DMS 273 treated with DMSO at 0.1 percent for 48 hours (cell line): ENCODE measurements at regions not wholly inside any gene's neighbourhood (a gene's known extent, or its start where the extent isn't known, plus 50 kb on each side); places are given as distances from the start of the nearest gene placed in this dataset.

Experiments used
- DNase-seq: peaks from one replicate; lab custom pipeline; 2025; lab: John Stamatoyannopoulos, UW

- DNase-seq = no peak
Measured at GRCh38 chr2:129751409-129751808, 228.1 kb upstream of the RAB6C start.

DNA sequence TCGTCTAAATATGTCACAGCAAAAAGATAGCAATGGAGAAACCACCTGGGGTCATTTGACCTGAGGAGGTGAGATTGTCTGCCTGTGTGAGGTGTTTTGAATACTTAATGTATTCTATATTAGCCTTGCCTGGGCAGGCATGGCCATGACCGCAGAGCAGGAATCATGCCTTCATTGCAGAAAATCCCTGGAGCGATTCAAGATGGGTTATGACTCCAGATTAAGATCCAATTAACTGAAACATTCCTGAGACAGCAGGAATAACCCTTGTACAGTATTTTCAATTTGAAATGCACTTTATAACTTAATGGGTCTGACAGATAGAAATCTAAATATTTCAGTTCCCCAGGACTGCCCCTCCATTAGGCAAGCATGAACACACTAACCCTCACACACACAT is 227.3 kb upstream of the RAB6C start:
- no peak for DNase-seq

DNA sequence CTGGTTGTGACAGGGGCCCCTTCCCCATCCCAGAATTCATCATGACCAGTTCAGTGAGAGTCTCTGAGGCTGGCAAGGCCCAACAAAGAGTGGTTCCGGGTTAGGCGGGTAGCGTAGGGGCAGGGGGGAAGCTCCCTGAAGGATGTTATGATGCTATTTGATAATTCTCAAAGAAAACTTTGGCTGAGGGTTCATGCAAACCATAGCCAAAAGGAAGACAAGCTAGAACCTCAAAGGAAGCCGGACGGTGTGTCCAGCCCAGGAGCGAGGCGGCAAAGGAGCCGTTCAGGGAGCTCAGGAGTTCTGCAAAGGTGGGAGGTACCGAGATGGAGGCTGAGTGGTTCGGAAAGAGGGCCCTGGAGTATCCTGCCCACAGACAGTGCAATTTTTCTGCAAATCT is 226.8 kb upstream of the RAB6C start:
- no peak for DNase-seq

- no peak for DNase-seq
Measured at GRCh38 chr2:129753261-129753660, 226.2 kb upstream of the RAB6C start.

DNA sequence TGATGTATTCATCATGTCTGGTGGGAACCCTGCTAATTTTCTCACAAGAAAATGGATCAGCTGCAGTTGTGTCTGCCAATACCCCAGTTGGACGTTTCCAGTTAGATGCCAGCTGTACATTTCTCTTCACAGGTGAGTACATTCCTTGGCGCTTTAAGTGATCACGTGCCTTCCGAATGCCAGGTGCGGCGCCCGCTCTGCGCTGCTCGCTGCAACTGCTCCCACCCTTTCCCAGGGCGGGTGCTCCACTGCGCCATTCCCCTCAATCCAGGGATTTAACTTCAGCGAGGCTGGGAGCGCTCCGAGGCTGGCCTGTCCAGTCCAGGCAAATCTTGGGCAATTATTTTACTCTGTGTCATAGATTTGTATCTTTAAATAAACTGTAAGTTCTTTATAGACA is 225.0 kb upstream of the RAB6C start:
- DNase-seq = no peak

DNA sequence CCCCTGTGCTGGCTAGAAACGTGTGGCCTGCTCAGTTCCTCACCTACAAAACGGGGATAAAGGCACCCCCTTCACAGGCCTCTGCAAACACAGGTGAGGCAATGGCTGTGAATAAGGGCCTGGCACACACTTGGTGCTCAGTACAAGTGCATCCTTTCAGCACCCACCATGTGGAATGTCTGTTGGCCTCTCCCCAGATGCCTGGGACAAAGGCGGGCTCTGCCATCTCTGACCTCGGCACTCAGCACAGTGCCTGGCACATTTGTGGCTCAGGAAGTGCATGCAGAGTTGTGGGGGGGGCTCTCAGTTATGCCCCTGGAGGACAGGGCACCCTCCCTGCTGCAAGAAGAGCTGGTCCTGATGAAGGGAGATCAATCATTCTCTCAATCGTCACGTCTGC is 224.6 kb upstream of the RAB6C start:
- DNase-seq = no peak

DNA sequence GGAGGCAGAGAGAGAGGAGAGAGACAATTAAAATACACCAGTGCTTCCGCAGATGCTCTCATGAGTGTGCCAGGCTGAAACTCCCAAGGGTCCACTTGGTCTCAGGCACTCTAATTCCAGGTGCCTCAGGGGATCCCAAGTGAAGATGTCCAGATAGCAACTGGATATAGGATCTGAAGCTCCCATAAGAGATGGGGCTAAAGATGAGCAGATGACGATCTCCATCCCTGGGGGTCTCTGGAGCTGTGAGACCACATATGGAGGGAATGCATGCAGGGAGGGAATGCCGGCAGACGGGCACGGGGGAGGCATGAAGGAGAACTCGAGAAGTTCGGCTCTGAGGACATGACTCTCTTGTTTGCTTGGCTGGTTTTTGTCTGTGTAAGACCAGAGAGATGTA is 223.7 kb upstream of the RAB6C start:
- no peak for DNase-seq

DNA sequence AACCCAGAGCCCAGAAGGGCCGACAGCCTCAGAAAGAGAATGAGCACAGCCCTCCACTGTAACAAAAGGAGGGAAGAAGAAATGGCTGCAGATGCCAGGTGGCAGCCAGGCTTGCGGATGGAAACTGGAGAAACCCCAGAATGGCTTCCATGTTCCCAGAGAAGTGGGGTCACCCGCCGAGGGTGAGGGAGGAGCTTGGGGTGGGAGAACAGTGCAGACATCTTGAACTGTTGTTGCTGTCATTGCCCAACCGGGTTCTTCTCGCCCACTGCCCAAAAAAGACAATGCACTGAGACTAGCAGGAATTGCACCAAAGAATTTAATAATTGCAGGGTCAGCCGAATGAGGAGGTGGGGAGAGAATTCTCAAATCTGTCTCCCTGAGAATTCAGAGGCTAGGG is 223.2 kb upstream of the RAB6C start:
- DNase-seq = no peak

- DNase-seq = no peak
Measured at GRCh38 chr2:129757366-129757914, 222.0 kb upstream of the RAB6C start.

DNA sequence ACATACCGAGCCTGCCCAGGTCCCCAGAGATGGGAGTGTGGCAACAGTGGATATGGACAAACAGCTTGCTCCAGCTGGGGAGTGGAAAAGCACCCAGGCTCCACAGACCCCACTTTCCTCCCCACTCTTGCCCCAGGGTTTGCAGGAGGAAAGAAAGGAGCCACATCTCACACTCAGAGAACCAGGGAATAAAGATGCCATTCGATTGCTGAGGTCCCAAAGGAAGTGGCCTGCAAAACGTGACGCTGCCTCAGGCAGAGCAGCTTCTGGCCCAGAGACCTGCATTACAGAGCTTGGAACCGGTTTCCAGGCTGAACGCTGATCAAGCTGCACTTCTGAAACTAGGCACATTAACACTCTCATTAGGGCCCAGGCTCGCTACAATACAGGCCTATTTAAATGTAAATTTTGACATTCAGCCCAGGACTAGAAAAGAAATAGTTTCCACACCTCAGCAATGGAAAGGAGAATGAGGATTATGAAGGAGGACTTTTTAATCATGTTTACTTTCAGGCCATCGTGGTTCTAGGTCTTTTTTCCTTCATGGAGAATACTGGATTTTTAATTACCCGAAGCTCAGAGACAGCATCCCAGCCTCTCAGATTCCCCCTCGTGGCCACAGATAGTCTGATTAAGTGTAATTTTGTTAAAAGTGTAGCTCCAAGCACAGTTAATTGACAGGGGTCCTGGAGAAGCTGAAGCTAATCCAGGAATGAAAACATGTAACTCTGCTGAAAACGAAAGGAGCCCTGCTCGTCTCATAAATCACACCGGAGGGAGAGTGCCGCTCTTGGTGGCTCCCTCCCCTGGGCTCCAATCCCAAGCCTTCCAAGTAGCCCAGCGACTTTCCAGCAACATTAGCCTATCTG is 221.3 kb upstream of the RAB6C start:
- no peak for DNase-seq

GRCh38 chr2:129758784-129759471 is 220.5 kb upstream of the RAB6C start:
- no peak for DNase-seq

GRCh38 chr2:129759472-129760010 is 219.9 kb upstream of the RAB6C start:
- DNase-seq = no peak

- no peak for DNase-seq
Measured at GRCh38 chr2:129760669-129761068, 218.8 kb upstream of the RAB6C start.

DNA sequence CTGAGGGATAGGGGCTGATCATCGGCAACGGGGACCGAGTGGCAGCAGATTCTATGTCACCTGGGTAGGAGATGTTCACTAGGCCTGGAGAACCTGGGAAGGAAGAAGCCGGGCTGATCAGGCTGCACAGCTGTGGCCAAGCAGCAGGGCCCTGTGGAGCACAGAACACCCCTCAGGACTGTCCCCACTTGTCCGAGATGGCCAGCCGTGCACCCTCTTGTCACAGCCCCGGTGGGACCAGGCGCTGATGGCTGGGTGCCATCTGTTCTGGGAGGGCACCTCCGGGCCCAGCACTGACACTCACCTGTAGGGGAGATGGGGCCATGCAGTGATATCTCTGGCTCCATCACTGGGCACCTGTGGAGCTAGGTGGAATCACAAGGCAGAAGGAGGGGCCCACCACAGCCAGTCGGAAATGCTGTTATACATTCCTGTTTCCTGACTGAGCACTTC is 217.9 kb upstream of the RAB6C start:
- no peak for DNase-seq

DNA sequence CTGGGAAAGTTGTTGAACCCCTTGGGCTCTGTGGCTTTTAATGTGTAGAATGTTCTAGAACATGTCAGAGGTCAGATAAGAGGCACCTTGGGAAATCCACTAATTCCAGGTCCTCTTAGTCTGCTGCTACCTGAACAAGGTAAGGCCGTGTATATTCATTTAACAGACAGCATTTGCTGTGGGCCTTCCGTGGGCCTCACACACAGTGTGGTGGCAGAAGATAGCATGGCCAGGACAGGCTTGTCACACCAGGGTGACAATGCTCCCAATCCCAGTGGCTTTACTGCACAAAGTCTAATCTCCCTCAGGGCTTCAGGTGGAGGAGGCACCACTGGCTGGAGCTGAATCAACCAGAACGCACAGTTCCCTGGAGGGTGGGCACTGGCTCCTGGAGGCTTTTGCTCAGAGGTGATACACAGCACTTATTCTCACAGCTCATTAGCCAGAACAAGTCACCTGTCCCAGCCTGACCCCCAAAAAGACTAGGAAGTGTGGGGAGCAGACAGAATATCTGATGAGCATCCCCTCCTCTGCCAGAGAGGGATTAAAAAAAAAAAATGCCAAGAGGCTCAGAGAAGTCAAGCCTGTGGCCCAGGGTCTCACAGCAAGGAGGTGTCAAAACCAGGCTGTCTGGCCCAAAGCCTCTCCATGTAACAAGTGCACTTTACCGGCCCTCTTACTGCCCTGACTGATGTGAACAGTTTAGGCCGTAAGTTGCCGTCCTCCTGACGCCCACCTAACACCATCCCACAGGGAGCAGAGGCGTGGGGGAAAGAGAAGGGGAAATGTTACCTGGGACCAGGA is 216.9 kb upstream of the RAB6C start:
- no peak for DNase-seq

- DNase-seq = no peak
Measured at GRCh38 chr2:129763190-129763846, 216.1 kb upstream of the RAB6C start.

DNA sequence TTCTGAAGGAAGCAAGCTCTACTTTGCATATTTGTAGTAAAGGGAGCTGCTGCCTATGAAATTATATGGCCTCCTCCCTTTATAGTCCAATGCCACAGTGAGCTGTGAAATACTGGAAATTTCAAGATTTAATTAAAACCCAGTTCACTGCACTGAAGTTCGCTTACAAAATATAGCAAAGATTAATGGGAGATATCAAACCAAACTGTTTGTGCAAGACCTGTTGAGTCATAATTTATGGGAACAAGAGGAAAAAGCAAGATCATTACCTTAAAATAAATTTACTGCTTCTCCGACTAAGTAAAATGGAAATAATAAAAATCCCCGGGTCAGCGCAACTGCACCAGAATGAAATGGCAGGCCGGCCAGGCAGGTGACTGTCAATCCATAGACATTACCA is 215.5 kb upstream of the RAB6C start:
- no peak for DNase-seq

DNA sequence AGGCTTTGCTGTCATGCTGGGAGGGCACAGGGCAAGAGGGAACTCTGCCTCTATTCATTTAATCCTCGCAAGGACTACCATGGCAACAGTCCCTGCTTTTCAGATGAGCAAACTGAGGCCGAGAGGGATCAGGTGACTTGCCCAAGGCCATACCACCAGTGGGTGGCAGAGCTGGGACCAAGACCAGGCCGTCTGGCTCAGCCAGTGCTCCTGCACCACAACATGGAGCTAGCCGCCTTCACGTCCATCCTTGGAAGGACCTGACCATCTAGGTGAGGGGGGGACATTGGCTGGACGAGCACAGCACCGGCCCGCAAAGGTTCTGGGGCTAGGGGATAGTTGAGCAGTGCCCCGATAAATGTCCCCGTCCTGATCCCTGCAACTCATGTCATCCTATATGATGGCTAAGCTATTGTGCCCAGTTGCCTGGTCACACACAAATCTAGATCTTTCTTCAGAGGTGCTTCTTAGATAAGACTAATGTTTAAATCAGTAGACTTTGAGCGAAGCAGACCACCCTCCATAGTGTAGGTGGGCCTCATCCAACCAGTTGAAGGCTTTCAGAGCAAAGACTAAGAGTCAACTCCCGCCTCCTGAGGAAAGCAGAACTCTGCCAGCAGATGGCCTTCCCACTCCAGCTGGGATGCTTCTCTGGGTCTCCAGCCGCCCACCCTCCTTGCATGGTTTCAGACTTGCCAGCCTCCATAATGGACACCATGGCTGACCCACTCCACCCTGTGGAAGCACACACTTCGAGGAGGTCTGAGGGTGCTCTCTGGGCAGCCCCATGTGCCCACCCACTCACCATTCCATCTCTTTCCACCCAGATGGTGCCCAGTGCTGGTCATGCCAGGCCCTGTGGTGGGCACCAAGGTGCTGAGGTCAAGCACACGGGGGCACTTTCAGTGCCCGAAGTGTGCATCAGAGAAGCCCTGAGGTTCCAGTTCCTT is 214.8 kb upstream of the RAB6C start:
- DNase-seq = no peak

DNA sequence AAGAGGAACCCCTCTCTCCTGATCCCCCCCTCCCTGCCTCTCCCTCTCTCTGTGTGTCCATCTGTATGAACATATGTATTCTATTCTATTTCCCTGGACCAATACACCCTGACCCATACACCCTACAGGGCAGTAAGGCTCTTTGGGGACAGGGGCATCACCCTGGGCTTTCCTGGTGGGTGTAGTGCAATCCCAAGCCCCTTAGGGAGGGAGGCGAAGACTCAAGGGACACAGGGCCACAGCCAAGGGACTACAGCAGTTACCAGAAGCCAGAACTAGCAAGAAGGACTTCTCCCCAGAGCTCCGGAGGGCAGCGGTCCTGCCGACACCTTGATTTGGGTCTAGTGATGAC is 214.2 kb upstream of the RAB6C start:
- no peak for DNase-seq

DNA sequence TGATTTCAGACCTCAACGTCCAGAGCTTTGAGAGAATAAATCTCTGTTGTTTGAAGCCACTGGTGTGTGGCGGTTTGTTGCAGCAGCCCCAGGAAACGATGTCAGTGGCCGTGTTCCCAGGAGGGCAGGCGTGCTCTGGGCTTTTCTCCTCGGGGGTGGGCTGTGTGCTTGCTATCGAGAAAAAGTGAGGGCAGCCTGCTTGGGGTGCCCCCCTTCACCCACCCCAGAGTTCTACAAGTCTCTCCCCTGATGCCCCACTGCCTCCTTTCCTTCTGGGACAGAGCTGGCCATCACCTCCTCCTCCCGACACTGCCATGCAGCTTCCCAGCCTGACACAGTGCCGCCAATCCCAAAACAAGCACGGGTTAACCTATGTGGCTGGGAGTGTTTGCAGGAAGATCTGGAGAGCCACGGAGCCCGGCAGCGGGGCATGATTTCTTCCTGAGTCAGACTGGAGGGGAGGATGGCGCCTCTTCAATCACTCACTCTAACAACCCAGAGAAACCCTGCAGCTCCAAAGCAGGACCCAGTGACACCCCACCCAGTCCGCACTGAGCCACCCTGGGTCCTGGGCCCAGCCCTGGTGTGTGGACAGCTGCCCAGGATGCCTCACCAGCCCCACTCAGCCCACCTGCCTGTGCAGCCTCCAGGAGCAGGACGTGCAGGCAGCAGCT is 213.7 kb upstream of the RAB6C start:
- DNase-seq = no peak
